ENCODE measurements at regions not wholly inside any gene's neighbourhood (a gene's known extent, or its start where the extent isn't known, plus 50 kb on each side); places are given as distances from the start of the nearest gene placed in this dataset.
"Not testable (repeated sequence)": the region's sequence is repeated elsewhere in the genome, so short reads cannot be mapped to it uniquely, and the experiment has no call there.

DNA sequence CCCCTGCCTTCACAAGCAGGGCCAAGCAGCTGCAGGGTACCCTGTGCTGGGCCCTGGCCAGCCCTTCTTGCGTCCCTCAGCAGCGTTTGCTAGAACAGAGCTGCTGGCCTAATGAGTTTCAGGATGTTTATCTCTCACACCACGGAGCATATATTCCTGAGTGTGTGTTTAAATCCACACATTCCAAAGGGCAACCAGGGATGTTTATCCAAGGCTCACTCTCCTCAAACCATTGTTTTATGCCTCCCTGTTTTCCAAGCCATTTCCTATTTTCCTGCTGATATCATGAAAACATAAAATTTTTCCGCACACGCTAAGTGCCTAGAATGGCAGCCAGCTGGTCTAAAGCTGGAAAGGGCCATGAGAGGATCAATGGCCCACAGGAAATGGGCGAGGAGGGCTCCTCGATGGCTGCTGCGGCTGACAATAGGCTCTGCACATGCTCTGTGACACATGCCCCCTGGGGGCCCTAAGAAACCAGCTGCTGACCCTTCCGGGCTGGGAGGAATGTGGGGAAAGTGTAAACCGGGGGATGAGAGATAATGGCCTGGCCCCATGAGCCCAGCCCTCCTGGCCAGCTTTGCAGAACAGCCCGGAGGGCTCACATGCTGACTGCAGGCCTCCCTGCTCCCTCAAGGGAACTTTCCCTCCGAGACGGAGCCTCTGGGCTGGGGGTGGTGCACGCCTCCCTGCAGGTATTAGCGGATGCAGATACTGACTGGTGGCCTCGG lies 194.0 kb downstream of the NDUFA10 start:
- TF ChIP-seq, protein P1, sequence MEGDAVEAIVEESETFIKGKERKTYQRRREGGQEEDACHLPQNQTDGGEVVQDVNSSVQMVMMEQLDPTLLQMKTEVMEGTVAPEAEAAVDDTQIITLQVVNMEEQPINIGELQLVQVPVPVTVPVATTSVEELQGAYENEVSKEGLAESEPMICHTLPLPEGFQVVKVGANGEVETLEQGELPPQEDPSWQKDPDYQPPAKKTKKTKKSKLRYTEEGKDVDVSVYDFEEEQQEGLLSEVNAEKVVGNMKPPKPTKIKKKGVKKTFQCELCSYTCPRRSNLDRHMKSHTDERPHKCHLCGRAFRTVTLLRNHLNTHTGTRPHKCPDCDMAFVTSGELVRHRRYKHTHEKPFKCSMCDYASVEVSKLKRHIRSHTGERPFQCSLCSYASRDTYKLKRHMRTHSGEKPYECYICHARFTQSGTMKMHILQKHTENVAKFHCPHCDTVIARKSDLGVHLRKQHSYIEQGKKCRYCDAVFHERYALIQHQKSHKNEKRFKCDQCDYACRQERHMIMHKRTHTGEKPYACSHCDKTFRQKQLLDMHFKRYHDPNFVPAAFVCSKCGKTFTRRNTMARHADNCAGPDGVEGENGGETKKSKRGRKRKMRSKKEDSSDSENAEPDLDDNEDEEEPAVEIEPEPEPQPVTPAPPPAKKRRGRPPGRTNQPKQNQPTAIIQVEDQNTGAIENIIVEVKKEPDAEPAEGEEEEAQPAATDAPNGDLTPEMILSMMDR (IDR thresholded peaks at IDR 0.05; ENCODE audit: insufficient read depth, low read depth, low read length, missing control alignments) = no peak
- no peak for DNase-seq (ENCODE audit: low read depth)
- no peak overlapping the region for H3K4me3 ChIP-seq (ENCODE audit: low read length)

DNA sequence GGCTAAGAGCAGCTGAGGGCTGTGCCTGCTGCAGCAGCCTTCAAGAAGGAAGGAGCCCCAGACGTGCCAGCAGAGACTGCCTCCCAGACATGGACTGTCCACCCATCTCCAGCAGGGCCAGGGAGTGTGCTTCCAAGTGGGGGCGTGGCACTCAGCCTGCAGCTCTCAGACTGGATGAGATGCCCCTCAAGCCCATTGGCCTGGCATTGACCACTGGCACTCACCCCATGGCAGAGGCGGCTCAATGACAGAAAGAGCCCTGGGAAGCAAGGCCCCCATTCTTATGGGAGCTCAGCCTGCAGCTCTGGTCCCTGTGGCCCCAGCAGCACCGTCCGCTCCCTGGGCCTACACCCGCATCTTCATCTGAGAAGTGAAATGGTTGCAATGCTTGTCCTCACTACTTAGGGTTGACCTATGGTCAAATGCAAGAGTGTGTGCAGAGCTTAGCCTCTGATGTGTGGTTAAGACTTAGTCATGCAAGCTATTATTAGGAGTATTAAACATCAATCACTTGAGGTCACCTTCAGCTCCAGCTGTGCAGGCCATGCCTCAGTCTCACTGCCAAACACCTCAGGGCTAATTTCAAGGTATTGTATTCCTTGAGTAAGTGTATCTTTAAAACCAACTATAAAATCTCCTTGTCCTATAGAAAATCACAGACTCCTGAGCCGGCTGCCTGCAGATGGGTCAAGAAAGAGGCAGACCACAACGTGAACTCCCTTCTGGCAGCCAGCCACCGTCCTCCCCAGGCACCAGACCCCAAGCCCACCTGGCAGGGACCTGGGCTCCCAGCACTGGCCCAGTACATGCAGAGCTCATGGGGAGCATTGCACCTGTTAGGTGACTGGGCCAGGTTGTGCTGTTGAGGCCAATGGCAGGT lies 194.8 kb downstream of the NDUFA10 start:
- no peak overlapping the region for H3K4me3 ChIP-seq (ENCODE audit: low read length)
- TF ChIP-seq, protein P1 (IDR thresholded peaks at IDR 0.05; ENCODE audit: insufficient read depth, low read depth, low read length, missing control alignments) = no peak
- no peak for DNase-seq (ENCODE audit: low read depth)

DNA sequence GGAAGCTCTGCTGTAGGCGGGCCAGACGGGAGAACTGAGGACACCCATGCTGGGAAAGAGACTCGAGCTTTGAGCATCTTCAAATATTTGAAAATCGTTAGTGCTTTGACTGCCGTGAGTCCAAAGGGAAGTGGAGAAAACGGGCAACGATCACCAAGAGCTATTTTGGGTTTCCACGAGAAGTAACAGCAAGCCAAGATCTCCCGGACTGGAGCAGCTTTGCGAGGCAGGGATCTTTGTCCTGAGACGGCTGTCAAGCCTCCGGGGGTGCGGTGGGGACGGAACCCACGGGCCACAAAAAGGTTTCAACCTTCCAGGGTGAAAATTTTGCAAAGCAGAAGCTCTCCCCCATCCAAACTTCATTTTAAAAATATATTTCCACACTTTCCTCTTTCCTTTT lies 195.8 kb downstream of the NDUFA10 start:
- no peak overlapping the region for H3K4me3 ChIP-seq (ENCODE audit: low read length)
- DNase-seq (ENCODE audit: low read depth) = no peak
- TF ChIP-seq, protein P1 (IDR thresholded peaks at IDR 0.05; ENCODE audit: insufficient read depth, low read depth, low read length, missing control alignments) = no peak

DNA sequence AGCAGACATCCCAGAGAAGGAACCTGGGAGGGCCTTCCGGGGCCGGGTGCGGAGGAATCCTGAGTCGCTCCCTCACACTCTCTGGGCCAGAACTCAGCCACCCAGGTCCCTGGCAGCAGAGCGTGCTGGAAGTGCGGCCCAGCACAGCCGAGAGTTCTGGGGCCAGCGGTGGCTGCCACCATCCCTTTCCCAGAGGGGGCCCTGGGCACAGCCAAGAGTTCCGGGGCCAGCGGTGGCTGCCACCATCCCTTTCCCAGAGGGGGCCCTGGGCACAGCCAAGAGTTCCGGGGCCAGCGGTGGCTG lies 196.2 kb downstream of the NDUFA10 start:
- H3K4me3 ChIP-seq (ENCODE audit: low read length); DNase-seq (ENCODE audit: low read depth): not testable (repeated sequence)

DNA sequence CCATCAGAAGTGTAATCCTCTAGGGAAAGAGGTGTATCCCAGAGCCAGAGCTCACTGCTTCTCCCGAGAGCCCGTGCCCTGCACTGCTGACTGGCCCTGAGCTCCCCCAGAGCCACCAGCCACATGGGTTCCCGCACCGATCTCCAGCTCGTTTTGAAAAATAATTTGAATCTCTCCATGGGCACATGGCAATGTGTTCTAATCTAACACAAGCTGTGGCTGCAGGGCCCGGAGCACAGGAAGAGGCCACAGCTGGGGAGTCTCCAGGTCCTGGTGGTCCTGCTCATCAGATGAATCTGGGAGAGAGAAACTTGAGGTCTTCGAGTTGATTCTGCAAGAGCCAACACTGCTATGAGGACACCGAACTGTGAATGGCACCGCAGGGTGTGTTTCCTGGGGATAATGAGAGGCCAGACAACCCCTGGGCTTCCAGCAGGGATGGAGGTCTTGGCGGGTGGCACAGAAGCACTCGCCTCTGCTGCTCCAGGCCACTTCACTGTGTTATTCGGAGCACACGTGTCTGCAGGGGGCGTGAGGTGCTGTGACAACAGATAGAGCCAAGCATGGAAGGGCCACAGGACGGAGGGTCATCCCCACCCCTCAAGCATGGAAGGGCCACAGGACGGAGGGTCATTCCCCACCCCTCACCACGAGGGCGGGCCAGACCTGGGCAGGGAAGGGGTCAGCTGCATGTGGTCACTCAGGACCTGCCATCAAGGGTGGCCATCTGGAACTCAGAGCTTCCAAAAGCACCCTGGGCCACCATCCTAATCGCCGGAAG lies 196.8 kb downstream of the NDUFA10 start:
- H3K4me3 ChIP-seq (ENCODE audit: low read length) = no peak overlapping the region
- DNase-seq (ENCODE audit: low read depth) = no peak
- TF ChIP-seq, protein P1 (IDR thresholded peaks at IDR 0.05; ENCODE audit: insufficient read depth, low read depth, low read length, missing control alignments) = no peak

DNA sequence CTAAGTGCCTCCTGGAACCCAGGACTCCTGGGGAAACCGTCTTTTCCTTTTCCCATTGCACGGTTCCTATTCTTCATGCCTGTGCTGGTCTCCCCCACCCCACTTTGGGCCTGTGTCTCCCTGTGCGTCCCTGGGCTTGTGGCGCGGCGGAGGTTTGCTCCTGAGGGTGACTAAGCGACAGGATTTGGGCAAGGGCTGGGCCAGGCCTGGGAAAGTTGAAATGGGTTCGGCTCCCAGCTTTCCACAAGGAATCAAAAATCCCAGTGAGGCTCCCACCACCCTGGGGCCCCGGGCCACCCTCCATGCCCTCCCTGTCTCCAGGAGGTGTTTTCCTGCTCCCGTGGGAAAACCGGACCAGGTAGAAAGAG lies 197.6 kb downstream of the NDUFA10 start:
- TF ChIP-seq, protein P1 (IDR thresholded peaks at IDR 0.05; ENCODE audit: insufficient read depth, low read depth, low read length, missing control alignments) = no peak
- H3K4me3 ChIP-seq (ENCODE audit: low read length) = no peak overlapping the region
- DNase-seq (ENCODE audit: low read depth) = no peak
